ENCODE measurements at regions not wholly inside any gene's neighbourhood (a gene's known extent, or its start where the extent isn't known, plus 50 kb on each side); places are given as distances from the start of the nearest gene placed in this dataset.

DNA sequence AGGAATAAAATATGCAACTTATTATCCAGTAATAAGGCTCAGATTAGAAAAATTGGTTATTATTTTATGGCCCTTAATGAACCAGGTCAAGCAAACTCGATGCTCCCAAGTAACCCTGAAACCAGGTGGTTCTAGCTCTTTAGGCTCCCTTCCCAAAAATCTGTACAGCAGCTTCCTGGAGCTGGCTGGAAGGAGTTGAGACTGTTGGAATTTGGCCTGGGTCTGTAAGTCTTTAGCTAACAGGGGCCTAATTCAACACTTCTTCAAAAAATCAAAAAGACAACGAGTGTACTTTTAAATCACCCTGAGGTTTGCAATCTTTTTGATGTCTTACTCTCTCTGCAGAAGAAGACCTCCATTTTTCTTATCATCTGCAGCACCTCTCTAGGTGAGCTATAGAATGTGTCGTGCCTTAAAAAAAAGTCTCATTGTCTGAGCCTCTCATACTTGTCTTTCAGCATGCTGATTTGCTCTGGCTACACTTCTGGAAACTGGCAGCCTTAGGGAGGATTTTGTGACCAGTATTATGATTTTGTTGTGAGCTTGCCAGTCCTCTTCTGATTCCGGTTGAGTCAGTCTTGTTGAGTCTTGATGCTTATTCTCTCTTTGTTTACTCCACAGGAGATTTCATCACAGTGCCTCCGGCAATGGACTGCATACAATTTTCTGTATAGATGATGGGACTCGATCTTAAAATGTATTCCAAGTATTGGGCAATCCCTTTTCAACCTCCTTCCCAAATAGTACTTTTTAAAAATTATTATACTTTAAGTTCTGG lies 235.0 kb upstream of the KBTBD8 start:
- intact Hi-C loops (cut with DNase I): no loop called here
- no peak for DNase-seq
- no peaks in the 10 kb centered on the region for H3K27me3 ChIP-seq
- no peak overlapping the region for H3K4me3 ChIP-seq
- TF ChIP-seq, protein P1, sequence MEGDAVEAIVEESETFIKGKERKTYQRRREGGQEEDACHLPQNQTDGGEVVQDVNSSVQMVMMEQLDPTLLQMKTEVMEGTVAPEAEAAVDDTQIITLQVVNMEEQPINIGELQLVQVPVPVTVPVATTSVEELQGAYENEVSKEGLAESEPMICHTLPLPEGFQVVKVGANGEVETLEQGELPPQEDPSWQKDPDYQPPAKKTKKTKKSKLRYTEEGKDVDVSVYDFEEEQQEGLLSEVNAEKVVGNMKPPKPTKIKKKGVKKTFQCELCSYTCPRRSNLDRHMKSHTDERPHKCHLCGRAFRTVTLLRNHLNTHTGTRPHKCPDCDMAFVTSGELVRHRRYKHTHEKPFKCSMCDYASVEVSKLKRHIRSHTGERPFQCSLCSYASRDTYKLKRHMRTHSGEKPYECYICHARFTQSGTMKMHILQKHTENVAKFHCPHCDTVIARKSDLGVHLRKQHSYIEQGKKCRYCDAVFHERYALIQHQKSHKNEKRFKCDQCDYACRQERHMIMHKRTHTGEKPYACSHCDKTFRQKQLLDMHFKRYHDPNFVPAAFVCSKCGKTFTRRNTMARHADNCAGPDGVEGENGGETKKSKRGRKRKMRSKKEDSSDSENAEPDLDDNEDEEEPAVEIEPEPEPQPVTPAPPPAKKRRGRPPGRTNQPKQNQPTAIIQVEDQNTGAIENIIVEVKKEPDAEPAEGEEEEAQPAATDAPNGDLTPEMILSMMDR (IDR thresholded peaks at IDR 0.05): no peak
- no peak for TF ChIP-seq POLR2A (IDR thresholded peaks at IDR 0.05)
- no peak overlapping the region for H3K27ac ChIP-seq
- 68 to 80% (median 76%) methylated on average over 6 of the region's 6 CpGs for WGBS, 4 donors
- H3K4me1 ChIP-seq (replicated peaks in 1 of 2): no peaks in the 10 kb centered on the region
- H3K9me3 ChIP-seq (replicated peaks in 1 of 3): no peaks in the 10 kb centered on the region
- H3K36me3 ChIP-seq (replicated peaks in 1 of 2): no peaks in the 10 kb centered on the region

DNA sequence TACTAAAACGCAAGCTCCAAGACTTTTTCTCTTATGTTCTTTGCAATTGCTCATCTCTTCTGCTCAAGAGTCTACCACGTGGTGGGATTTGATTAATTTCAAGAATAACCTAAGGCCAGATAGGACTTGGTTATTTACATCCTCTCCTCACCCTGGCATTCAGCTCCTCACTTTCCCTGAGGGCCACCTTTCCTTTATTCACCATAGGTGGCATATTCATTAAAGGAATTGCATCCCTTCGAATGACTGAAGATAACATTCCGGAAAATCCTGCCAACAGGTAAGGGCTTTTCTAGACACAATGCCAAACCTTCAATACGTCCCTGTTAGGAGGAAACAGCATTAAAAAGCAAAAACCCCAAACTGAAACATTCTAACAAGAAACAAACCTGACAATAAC lies 220.0 kb upstream of the KBTBD8 start:
- no peaks in the 10 kb centered on the region for H3K9me3 ChIP-seq (replicated peaks in 1 of 3)
- no peaks in the 10 kb centered on the region for H3K36me3 ChIP-seq (replicated peaks in 1 of 2)
- H3K27ac ChIP-seq: no peak overlapping the region
- WGBS, 4 donors: 64 to 79% (median 71%) methylated on average over 5 of the region's 5 CpGs
- H3K4me1 ChIP-seq (replicated peaks in 1 of 2): no peaks in the 10 kb centered on the region
- intact Hi-C loops (cut with DNase I): no loop called here
- TF ChIP-seq POLR2A (IDR thresholded peaks at IDR 0.05): no peak
- TF ChIP-seq, protein P1 (IDR thresholded peaks at IDR 0.05): no peak
- no peak for DNase-seq
- H3K4me3 ChIP-seq: no peak overlapping the region
- no peaks in the 10 kb centered on the region for H3K27me3 ChIP-seq

DNA sequence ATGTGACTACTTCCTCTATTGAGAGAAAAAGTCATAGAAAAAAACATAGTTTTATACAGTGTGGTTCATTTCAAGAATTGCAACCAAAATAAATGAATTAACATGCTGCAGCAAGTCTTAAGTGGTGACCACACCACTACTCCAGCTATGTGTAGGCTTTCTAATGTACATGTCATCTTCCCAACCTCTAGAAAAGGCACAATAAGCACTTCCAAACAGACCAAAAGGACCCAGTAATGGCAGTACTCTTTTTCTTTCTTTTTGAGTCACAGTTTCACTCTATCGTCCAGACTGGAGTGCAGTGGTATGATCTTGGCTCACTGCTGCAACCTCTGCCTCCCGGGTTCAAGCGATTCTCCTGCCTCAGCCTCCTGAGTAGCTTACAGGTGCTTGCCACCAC lies 219.3 kb upstream of the KBTBD8 start:
- H3K4me1 ChIP-seq (replicated peaks in 1 of 2): no peaks in the 10 kb centered on the region
- H3K9me3 ChIP-seq (replicated peaks in 1 of 3): no peaks in the 10 kb centered on the region
- H3K27me3 ChIP-seq: no peaks in the 10 kb centered on the region
- intact Hi-C loops (cut with DNase I): no loop called here
- no peak for DNase-seq
- H3K36me3 ChIP-seq (replicated peaks in 1 of 2): no peaks in the 10 kb centered on the region
- 86 to 95% (median 90%) methylated on average over 3 of the region's 3 CpGs for WGBS, 4 donors
- H3K4me3 ChIP-seq: no peak overlapping the region
- no peak for TF ChIP-seq POLR2A (IDR thresholded peaks at IDR 0.05)
- TF ChIP-seq, protein P1 (IDR thresholded peaks at IDR 0.05): no peak
- H3K27ac ChIP-seq: no peak overlapping the region

DNA sequence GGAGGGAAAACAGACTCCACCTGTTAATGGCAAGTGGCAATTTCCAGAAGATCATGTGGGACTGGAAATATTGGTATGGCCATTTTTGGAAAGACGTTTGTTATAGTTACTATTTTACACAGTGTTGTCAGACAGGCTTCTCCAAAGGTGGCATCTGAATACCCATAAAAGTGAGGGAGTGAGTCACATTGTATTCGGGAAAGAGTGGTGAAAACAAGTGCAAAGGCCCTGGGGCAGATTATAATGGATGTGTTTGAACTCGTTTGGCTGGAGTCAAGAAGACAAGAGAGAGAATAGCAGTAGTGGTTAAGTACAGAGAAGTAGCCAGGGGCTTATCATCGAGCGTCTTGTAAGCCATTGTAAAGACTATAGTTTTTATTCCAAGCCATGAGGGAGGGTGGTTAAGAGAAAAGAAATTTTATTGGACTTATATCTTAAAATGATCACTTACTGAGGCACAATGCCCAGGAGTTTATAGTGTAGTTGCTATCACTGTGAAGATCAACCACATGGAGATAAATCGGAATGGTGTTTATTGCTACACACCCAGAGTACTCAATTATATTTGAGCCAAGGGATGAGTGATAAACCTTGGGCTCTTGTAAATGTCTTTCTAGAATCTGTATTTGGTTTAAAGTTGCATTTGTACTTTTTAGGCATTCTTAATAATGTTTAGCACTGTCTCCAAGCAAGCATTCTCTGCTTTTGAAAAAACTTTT lies 212.8 kb upstream of the KBTBD8 start:
- TF ChIP-seq, protein P1 (IDR thresholded peaks at IDR 0.05): no peak
- TF ChIP-seq POLR2A (IDR thresholded peaks at IDR 0.05): no peak
- no peaks in the 10 kb centered on the region for H3K4me1 ChIP-seq (replicated peaks in 1 of 2)
- no peaks in the 10 kb centered on the region for H3K36me3 ChIP-seq (replicated peaks in 1 of 2)
- H3K4me3 ChIP-seq: no peak overlapping the region
- H3K27me3 ChIP-seq: no peaks in the 10 kb centered on the region
- intact Hi-C loops (cut with DNase I): no loop called here
- H3K9me3 ChIP-seq (replicated peaks in 1 of 3): no peaks in the 10 kb centered on the region
- H3K27ac ChIP-seq: no peak overlapping the region
- 74 to 81% (median 75%) methylated on average over 6 of the region's 6 CpGs for WGBS, 4 donors
- DNase-seq: no peak

Measured in adrenal gland (tissue), 9 donors.